Thyroid gland (tissue), 4 donors: ENCODE measurements at regions not wholly inside any gene's neighbourhood (a gene's known extent, or its start where the extent isn't known, plus 50 kb on each side); places are given as distances from the start of the nearest gene placed in this dataset.

Source experiments
- DNase-seq, 2 donors: peaks; one replicate each; pipeline ENCODE4 v3.0.0-alpha.2; 2019
- H3K27ac ChIP-seq, 3 donors: fragments of 200-600 bp; sonication (generic); 1 replicate in 2 of 3; 2 replicates in 1 of 3; pipeline ENCODE4 v1.5.1; 2016 to 2019; ENCODE audit warnings: mild to moderate bottlenecking in 1 of 3, moderate library complexity in 1 of 3
- H3K27me3 ChIP-seq: fragments of 200-600 bp; sonication (generic); one replicate; pipeline ENCODE4 v1.5.1; 2019
- H3K36me3 ChIP-seq, 2 donors: fragments of 200-600 bp; sonication (generic); one replicate each; pipeline ENCODE4 v1.5.1; 2016 to 2019
- H3K4me1 ChIP-seq, 2 donors: fragments of 200-600 bp; sonication (generic); one replicate each; pipeline ENCODE4 v1.5.1; 2017 to 2019
- H3K4me3 ChIP-seq, 3 donors: fragments of 200-600 bp; sonication (generic); replicated peaks in 1 of 3; 1 replicate in 2 of 3; 2 replicates in 1 of 3; pipeline ENCODE4 v1.5.1; 2016; ENCODE audit warnings: mild to moderate bottlenecking in 1 of 3
- H3K9me3 ChIP-seq: fragments of 200-600 bp; sonication (generic); one replicate; pipeline ENCODE4 v1.5.1; 2017
- POLR2A ChIP-seq, 2 donors: fragments of 450-650 bp; IDR thresholded peaks; one replicate each; pipeline ENCODE4 v1.6.1; 2017; ENCODE audit warnings: antibody characterized with exemption in 2 of 2, mild to moderate bottlenecking in 2 of 2, moderate library complexity in 1 of 2
- WGBS, 2 donors: methylation state at CpG; one replicate each; pipeline ENCODE4 v1.1.5; 2017; 5-methylcytosine and 5-hydroxymethylcytosine counted together
- intact Hi-C: fragments of 100-400 bp; cut with DNase I; formaldehyde crosslinking; loops from one replicate; pipeline ENCODE4 v1.15.1; 2023
- TF ChIP-seq, protein P1 (sequence below), 6 experiments: fragments of 200-600 bp in 3 of 6; fragments of 450-650 bp in 3 of 6; sonication (generic) in 3 of 6; IDR thresholded peaks; one replicate each; pipeline ENCODE4 v1.5.1; 2016 to 2019; ENCODE audit warnings: antibody characterized with exemption in 6 of 6, mild to moderate bottlenecking in 2 of 6, inconsistent platforms in 1 of 6, moderate library complexity in 1 of 6

DNA sequence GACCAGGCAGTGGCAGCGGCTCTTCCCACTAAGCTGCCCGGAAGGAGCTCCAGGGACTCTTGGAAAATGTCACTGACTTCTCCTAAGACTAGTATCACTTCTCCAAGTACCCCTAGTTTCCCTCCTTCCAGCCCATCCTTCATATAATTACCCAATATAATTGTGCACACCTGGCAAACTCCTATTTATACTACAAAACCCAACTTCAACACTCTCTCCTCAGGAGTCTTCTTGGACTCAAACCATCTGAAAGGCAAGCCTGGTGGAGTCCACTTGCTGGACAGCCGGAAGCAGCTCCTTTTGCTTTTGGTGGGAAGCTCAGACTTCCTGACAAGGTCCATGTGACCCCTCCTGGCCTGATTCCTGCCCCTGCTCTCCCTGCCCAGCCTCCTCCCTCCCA, 955.9 kb downstream of the TBC1D22A start:
- no peak for DNase-seq
- no peak overlapping the region for H3K4me3 ChIP-seq
- TF ChIP-seq, protein P1, sequence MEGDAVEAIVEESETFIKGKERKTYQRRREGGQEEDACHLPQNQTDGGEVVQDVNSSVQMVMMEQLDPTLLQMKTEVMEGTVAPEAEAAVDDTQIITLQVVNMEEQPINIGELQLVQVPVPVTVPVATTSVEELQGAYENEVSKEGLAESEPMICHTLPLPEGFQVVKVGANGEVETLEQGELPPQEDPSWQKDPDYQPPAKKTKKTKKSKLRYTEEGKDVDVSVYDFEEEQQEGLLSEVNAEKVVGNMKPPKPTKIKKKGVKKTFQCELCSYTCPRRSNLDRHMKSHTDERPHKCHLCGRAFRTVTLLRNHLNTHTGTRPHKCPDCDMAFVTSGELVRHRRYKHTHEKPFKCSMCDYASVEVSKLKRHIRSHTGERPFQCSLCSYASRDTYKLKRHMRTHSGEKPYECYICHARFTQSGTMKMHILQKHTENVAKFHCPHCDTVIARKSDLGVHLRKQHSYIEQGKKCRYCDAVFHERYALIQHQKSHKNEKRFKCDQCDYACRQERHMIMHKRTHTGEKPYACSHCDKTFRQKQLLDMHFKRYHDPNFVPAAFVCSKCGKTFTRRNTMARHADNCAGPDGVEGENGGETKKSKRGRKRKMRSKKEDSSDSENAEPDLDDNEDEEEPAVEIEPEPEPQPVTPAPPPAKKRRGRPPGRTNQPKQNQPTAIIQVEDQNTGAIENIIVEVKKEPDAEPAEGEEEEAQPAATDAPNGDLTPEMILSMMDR (IDR thresholded peaks at IDR 0.05), result no peak
- no peak for TF ChIP-seq POLR2A (IDR thresholded peaks at IDR 0.05)
- no peak overlapping the region for H3K27ac ChIP-seq
- no peaks in the 10 kb centered on the region for H3K36me3 ChIP-seq
- no peaks in the 10 kb centered on the region for H3K9me3 ChIP-seq
- no peaks in the 10 kb centered on the region for H3K27me3 ChIP-seq
- H3K4me1 ChIP-seq, result no peaks in the 10 kb centered on the region
- 90 to 93% methylated on average over 3 of the region's 3 CpGs for whole genome bisulfite sequencing, 2 donors
- intact Hi-C loops, result no loop called here

DNA sequence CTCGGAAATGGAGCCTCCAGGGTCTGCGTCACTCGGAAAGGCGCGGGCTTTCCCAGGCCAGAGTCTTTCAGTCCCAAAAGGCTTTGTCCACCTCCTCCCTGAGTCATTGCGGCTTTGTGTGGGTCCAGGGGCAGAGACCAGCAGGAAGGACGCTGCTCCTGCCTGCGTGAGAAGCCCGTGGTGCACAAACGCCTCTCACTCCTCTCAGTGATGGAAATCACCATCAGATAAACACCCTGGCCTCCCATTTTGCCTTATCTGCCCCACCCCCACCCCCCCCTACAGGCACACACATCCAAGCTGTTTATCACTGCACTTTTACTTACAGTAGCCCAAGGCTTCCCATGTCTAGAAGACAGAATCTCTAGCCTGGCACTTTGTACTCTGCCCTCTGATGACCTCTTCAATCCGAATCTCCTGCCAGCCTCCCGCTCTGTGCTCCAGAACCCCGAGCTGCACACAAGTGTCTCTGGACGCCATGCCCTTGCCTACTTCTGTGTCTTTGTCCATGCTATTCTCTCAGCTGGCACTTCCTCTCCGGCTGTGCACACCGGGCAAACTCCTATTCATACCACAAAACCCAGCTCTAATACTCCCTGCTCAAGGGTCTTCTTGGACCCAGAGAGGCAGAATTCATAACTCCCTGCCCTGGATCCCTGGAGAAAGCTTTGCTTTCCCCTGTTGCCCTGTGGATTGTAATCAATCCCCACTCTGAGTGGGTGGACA, 954.6 kb downstream of the TBC1D22A start:
- Histone ChIP-seq H3K27ac (no peak overlapping the region), H3K4me1 (no peaks in the 10 kb centered on the region), H3K27me3 (no peaks in the 10 kb centered on the region), H3K9me3 (no peaks in the 10 kb centered on the region), H3K4me3 (no peak overlapping the region), H3K36me3 (no peaks in the 10 kb centered on the region)
- WGBS, 2 donors, result 77 to 85% methylated on average over 16 of the region's 16 CpGs
- intact Hi-C loops, result no loop called here
- TF ChIP-seq POLR2A (IDR thresholded peaks at IDR 0.05), result no peak
- TF ChIP-seq, protein P1 (IDR thresholded peaks at IDR 0.05), result no peak
- DNase-seq, result no peak

DNA sequence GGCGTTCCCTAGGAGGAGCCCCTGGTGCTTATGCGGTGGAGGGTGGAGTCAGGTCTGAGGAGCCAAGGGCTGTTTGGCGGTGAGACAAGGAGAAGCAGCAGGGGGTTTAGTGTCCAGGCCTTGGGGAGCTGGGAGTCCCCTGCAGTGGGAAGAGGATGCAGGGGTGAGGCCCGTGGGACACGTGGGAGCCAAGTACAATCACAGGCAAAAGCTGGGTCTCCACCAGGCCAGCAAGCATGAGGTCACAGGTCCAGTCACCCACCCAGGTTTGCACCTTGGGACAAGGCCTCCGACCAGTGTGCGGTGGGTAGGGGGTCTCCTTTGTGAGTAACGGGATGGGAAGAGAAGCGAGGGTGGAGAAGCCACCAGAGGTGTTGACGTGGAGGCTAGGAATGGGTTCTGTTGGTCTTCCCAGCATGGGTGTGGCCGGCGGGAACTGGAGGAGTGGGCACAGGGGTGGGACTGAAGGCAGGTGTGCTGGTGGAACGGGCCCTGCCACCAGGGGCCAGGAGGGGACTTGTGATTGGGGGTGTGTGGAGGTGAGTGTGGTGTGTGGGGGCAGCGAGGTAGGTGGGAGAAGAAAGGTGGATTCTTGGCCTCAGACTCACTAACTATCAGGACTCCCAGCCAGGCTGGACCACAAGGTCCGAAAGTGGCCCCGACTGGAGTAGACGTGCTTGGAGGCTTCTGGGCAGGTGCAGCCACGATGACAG, 953.6 kb downstream of the TBC1D22A start:
- no peaks in the 10 kb centered on the region for H3K9me3 ChIP-seq
- WGBS, 2 donors, result 86 to 91% methylated on average over 17 to 18 of the region's 18 CpGs
- no peak for DNase-seq
- intact Hi-C loops, result no loop called here
- TF ChIP-seq, protein P1 (IDR thresholded peaks at IDR 0.05), result no peak
- no peak for TF ChIP-seq POLR2A (IDR thresholded peaks at IDR 0.05)
- no peak overlapping the region for H3K27ac ChIP-seq
- no peaks in the 10 kb centered on the region for H3K27me3 ChIP-seq
- H3K4me1 ChIP-seq, result no peaks in the 10 kb centered on the region
- H3K36me3 ChIP-seq, result no peaks in the 10 kb centered on the region
- H3K4me3 ChIP-seq, result no peak overlapping the region

DNA sequence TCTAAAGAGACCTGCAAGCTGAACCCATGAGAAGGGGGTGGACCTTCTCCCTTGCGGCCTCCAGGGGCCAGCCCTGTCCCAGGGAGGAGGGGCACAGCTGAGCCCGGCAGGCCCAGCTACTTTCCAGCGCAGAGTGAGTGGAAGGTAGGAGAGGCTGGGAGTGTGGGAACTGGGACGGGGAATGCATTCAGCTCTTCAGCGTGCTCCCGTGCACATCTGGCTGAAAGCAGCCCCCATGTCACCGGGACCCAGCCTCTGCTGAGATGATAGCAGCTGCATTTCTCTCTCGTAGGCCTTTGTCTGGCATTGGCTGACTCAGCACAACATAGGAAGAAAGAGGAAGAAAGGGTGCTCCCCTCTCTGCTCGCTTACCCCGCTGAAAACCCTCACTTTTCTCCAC, 951.5 kb downstream of the TBC1D22A start:
- H3K36me3 ChIP-seq, result no peaks in the 10 kb centered on the region
- intact Hi-C loops, result no loop called here
- WGBS, 2 donors, result 53 to 58% methylated on average over 8 to 10 of the region's 10 CpGs
- no peaks in the 10 kb centered on the region for H3K9me3 ChIP-seq
- H3K4me3 ChIP-seq, result no peak overlapping the region
- H3K27me3 ChIP-seq, result no peaks in the 10 kb centered on the region
- TF ChIP-seq POLR2A (IDR thresholded peaks at IDR 0.05), result no peak
- TF ChIP-seq, protein P1 (IDR thresholded peaks at IDR 0.05), result no peak
- no peak overlapping the region for H3K27ac ChIP-seq
- no peaks in the 10 kb centered on the region for H3K4me1 ChIP-seq
- no peak for DNase-seq

DNA sequence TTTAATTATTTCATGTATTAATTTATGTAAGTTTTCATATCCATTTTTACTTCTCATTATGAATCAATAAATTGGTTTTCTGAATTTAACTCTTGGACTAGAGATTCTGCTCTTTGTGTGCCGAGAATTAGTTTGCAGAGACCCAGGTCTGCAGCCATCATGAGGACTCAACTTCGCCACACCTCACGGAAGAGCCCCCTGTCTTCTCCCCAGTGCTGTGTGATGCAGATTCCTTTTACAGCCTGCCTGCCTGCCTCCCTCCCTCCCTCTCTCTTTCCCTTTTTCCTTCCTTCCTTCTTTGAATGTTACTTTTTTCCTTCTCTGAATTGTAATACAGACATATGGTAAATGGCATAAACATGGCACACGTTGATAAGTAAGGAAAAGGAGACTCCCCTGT, 947.7 kb downstream of the TBC1D22A start:
- intact Hi-C loops, result no loop called here
- TF ChIP-seq, protein P1 (IDR thresholded peaks at IDR 0.05), result no peak
- TF ChIP-seq POLR2A (IDR thresholded peaks at IDR 0.05), result no peak
- Histone ChIP-seq H3K27ac (no peak overlapping the region), H3K9me3 (no peaks in the 10 kb centered on the region), H3K36me3 (no peaks in the 10 kb centered on the region), H3K4me3 (no peak overlapping the region), H3K27me3 (no peaks in the 10 kb centered on the region), H3K4me1 (no peaks in the 10 kb centered on the region)
- 80 to 82% methylated on average over 4 of the region's 4 CpGs for WGBS, 2 donors
- no peak for DNase-seq
